ENCODE measurements at regions not wholly inside any gene's neighbourhood (a gene's known extent, or its start where the extent isn't known, plus 50 kb on each side); places are given as distances from the start of the nearest gene placed in this dataset.

DNA sequence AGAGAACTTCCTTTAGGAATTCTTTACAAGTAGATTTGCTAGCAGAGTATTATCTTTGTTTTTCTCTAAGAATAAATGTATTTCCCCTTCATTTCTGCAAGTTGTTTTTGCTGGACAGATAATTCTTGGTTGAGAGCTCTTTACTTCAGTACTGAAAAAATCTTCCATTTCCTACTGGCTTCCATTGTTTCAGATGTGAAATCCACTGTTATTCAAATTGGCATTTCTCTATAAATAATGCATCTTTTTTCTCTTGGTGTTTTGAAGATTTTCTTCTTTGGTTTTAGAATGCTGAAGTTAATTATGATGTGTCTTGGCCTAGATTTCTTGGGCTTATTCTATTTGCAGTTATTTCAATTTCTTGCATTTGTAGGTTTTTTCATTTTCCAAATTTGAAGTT lies 270.0 kb upstream of the GYPC start:
- TF ChIP-seq, protein P1, sequence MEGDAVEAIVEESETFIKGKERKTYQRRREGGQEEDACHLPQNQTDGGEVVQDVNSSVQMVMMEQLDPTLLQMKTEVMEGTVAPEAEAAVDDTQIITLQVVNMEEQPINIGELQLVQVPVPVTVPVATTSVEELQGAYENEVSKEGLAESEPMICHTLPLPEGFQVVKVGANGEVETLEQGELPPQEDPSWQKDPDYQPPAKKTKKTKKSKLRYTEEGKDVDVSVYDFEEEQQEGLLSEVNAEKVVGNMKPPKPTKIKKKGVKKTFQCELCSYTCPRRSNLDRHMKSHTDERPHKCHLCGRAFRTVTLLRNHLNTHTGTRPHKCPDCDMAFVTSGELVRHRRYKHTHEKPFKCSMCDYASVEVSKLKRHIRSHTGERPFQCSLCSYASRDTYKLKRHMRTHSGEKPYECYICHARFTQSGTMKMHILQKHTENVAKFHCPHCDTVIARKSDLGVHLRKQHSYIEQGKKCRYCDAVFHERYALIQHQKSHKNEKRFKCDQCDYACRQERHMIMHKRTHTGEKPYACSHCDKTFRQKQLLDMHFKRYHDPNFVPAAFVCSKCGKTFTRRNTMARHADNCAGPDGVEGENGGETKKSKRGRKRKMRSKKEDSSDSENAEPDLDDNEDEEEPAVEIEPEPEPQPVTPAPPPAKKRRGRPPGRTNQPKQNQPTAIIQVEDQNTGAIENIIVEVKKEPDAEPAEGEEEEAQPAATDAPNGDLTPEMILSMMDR (IDR thresholded peaks at IDR 0.05; ENCODE audit: low read depth, low read length, missing input control) = no peak
- TF ChIP-seq, protein P2, sequence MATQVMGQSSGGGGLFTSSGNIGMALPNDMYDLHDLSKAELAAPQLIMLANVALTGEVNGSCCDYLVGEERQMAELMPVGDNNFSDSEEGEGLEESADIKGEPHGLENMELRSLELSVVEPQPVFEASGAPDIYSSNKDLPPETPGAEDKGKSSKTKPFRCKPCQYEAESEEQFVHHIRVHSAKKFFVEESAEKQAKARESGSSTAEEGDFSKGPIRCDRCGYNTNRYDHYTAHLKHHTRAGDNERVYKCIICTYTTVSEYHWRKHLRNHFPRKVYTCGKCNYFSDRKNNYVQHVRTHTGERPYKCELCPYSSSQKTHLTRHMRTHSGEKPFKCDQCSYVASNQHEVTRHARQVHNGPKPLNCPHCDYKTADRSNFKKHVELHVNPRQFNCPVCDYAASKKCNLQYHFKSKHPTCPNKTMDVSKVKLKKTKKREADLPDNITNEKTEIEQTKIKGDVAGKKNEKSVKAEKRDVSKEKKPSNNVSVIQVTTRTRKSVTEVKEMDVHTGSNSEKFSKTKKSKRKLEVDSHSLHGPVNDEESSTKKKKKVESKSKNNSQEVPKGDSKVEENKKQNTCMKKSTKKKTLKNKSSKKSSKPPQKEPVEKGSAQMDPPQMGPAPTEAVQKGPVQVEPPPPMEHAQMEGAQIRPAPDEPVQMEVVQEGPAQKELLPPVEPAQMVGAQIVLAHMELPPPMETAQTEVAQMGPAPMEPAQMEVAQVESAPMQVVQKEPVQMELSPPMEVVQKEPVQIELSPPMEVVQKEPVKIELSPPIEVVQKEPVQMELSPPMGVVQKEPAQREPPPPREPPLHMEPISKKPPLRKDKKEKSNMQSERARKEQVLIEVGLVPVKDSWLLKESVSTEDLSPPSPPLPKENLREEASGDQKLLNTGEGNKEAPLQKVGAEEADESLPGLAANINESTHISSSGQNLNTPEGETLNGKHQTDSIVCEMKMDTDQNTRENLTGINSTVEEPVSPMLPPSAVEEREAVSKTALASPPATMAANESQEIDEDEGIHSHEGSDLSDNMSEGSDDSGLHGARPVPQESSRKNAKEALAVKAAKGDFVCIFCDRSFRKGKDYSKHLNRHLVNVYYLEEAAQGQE (IDR thresholded peaks at IDR 0.05) = no peak
- TF ChIP-seq GABPA (IDR thresholded peaks at IDR 0.05 in 1 of 2, conservative IDR thresholded peaks at IDR 0.05 in 1 of 2) (no peak), TAF1 (conservative IDR thresholded peaks at IDR 0.05) (no peak), SP1 (IDR thresholded peaks at IDR 0.05) (no peak), RXRA (IDR thresholded peaks at IDR 0.05) (no peak), YY1 (IDR thresholded peaks at IDR 0.05) (no peak), JUND (IDR thresholded peaks at IDR 0.05) (no peak), NR2F2 (IDR thresholded peaks at IDR 0.05) (no peak)
- TF ChIP-seq, protein P3, sequence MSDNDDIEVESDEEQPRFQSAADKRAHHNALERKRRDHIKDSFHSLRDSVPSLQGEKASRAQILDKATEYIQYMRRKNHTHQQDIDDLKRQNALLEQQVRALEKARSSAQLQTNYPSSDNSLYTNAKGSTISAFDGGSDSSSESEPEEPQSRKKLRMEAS (IDR thresholded peaks at IDR 0.05) = no peak
- TF ChIP-seq, protein P4, sequence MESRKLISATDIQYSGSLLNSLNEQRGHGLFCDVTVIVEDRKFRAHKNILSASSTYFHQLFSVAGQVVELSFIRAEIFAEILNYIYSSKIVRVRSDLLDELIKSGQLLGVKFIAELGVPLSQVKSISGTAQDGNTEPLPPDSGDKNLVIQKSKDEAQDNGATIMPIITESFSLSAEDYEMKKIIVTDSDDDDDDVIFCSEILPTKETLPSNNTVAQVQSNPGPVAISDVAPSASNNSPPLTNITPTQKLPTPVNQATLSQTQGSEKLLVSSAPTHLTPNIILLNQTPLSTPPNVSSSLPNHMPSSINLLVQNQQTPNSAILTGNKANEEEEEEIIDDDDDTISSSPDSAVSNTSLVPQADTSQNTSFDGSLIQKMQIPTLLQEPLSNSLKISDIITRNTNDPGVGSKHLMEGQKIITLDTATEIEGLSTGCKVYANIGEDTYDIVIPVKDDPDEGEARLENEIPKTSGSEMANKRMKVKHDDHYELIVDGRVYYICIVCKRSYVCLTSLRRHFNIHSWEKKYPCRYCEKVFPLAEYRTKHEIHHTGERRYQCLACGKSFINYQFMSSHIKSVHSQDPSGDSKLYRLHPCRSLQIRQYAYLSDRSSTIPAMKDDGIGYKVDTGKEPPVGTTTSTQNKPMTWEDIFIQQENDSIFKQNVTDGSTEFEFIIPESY (IDR thresholded peaks at IDR 0.05) = no peak
- TF ChIP-seq, protein P5, sequence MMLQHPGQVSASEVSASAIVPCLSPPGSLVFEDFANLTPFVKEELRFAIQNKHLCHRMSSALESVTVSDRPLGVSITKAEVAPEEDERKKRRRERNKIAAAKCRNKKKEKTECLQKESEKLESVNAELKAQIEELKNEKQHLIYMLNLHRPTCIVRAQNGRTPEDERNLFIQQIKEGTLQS (IDR thresholded peaks at IDR 0.05) = no peak
